HG03103 (cell line): ENCODE measurements at regions not wholly inside any gene's neighbourhood (a gene's known extent, or its start where the extent isn't known, plus 50 kb on each side); places are given as distances from the start of the nearest gene placed in this dataset.

Source experiments
- ATAC-seq: cut with Tn5 transposase; IDR thresholded peaks from one replicate; pipeline ENCODE4 v1.9.1; 2021; ENCODE audit warnings: low read depth; ENCODE audit not compliant: unreplicated experiment

DNA sequence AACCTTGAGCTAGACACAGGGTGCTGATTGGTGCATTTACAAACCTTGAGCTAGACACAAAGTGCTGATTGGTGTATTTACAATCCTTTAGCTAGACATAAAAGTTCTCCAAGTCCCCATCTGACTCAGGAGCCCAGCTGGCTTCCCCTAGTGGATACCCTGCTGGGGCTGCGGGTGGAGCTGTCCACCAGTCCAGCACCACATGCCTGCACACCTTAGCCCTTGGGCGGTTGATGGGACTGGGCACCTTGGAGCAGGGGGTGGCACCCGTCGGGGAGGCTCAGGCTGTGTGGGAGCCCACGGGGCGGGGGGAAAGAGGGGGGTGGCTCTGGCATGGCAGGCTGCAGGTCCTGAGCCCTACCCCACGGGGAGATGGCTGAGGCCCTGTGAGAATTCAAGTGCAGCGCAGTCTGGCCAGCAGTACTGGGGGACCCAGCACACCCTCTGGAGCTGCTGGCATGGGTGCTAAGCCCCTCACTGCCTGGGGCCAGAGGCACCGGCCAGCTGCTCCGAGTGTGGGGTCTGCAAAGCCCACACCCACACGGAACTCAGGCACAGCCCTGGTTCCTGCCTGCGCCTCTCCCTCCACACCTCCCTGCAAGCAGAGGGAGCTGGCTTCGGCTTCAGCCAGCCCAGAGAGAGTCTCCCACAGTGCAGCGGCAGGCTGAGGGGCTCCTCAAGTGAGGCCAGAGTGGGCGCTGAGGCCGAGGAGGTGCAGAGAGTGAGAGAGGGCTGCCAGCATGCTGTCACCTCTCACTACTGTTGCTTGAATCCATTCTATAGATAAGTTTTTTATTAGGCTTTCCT lies 369.8 kb upstream of the SMIM30 start:
- no peak for ATAC-seq

DNA sequence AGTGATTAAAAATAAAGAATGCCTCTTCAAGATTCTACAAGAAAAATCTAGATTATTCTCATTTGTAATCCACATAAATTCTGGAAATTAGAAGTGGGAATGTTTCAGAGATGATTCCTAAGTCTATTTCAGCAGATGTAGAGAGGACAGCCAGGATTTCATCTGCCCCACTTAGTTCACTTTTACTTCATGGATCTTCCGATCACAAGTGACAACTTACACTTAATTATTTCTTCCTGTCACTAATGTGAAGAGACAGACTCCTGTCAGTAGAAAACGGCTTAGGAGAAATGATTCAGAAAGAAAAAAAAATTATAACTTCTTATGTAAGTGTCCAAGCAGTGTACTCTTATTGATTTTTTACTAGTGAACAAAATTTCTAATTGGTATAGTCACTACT lies 368.2 kb upstream of the SMIM30 start:
- ATAC-seq, result no peak

DNA sequence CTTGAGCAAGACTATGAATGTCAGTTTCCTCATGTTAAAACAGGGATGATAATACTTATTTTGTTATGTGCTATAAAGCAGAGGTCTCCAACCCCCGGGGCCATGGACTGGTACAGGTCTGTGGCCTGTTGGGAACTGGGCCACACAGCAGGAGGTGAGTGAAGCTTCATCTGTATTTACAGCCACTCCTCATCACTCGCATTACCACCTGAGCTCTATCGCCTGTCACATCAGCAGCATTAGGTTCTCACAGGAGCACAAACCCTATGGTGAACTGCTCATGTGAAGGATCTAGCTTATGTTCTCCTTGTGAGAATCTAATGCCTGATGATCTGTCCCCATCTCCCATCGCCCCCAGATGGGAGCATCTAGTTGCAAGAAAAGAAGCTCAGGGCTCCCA lies 365.3 kb upstream of the SMIM30 start:
- no peak for ATAC-seq

DNA sequence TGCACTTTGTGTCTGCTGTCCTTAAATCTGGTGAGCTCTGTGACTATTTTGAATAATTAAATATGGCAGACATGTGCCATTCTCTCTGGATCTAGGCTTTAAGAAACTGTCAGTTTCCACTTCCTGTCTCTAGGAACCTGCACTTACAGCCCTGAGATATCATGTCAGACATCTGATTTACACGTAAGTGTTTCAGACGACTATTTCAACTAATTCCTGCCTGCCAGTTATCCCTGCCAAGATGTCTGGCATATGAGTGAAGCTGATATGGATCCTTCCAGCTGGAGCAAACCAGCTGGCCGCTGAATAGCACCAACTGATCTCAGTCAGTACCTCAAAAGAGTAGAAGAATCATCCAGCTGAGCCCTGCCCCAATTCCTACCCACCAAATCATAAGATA lies 362.2 kb upstream of the SMIM30 start:
- no peak for ATAC-seq

DNA sequence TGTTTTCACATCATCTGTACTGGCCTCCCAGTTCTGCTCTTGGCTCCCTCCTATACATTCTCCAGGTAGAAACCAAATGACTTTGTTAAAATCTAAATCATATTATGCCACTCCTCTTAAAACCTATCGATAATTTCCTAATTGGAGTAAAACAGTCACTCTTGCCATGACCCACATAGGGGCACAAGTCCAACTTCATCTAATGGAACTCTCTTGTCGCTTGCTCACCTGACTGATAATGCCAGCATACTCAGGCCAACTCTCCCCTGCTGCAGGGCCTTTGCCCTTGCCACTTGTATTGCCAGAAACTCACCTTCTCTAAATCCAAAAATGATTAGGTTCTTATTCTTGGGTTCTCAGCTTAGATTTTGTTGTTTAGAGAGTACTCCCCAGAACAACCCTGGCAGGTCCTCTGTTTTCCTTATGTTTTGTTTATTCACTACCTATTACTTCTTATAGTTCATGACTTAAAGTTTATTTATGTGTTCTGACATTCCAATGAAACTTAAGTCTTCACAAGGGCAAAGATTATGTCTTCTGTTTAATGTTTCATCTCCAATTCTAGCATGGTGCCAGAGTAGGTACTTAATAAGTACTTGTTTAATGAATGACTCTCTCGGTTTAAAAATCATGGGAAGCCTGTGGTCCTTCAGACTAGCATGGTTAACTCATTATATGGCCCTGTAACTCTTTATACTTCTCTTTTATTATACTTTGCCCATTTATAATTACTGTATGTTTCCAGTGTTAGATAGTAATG lies 345.9 kb upstream of the SMIM30 start:
- no peak for ATAC-seq

DNA sequence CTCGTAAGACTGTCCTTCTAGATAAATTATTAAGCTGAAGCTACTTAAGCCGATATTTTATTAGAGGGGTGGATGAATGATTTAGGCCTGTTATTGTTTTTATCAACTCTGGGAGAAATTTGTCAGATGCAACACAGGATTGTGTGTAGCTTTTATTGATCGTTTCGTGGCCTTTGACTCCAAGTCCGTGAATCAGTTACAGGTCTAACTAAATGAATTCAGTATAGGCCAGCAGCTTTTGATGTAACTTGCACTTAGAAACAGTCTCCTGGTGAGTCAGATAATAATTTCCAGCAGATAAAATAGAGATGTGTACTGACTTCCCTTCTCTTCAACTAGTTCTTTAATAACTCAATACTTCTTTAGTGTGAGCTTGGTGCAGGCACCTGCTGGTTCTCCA lies 341.7 kb upstream of the SMIM30 start:
- no peak for ATAC-seq

DNA sequence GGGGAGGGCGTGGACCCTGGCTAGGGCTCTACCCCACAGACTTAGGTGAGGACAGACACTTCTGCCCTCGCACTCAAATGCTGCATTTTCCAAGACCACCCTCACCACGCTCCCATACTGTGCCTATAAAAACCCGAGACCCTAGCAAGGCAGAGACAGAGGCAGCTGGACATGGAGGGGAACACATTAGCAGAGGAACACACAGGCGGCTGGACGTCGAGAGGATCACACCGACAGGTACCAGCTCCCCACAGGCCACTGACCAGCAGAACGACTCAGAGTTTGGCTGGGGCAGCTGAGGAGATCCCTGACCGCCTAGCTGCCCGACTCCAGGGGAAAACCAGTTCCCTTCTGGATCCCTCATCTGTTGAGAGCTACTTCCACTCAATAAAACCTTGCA lies 338.2 kb upstream of the SMIM30 start:
- ATAC-seq, result no peak

DNA sequence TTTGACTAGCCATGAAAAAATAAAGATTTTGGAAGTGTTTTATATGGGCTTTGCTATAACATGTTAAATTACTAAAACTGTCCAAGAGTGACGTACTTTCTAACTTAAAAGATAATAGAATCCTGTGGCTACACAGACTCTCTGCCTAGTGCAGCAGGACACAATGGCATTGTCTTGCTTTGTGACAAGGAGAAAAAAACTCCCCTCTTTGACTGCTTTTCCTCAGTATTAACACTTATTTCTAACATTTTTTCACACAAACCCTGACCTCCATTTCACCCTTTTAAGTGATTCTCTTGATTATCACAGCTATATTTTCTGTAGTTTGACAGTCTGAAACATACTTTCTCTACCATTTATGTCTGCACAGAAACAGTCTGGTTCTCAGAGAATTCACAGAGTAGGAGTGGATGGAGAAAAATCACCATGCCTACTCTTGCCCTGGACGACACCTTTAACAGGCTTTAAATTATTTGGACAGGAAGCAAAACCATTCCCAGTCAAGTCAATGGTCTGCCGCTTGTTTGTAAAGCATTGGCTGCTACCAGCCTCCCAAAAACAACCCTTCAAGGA lies 336.3 kb upstream of the SMIM30 start:
- no peak for ATAC-seq

DNA sequence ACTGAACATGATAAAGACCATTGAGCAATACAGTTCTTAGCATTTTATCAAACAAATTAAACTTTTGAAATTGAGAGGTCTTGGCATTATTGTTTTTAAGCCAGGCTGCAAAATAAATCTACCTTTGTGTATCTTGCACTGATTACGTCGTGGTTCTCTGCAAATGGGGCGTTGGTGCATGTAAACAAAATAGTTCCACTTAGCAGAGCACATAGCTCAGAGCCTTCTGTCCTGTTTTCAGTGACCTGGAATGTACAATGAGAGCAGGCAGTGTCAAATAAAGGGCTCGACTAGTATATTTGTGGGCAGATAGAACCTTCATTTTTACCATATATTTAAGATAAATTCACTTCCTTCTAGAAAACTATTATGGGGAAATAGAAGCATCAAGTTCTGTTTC lies 333.9 kb upstream of the SMIM30 start:
- no peak for ATAC-seq

DNA sequence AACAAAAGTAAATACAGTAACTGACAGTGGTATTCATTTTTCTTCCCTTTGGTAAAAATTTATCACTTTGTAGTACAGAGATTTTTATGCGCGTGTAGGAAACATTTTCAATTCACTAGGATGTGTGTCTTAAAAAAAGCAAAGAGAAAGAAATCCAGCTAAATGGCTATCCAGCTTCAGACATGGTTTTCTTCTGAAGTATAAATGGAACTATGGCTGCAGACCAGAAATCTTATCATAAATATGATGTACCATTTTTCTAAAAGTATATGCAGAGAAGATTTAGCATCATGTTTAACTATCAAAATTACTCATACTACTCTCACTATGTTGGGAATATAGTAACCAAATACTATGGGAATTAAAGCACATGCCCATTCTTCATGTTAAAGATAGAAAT lies 328.4 kb upstream of the SMIM30 start:
- ATAC-seq, result no peak

DNA sequence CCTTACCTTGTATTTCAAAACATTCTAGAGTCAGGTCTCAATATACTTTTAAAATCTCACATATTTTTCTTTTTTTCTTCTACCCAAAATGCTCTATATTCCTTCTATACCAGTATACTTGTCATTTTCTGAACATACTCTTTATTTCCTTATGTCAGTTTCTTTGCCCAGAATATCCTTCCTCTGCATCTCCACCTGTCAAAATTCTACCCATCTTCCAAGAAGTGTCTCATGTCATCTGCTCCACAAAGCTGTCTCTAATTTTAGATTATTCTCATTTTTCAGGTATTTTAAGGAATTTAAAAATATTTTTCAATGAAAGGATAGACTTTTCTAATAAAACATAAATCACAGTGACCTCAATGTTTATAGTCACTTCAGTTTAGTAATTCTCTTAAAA lies 328.0 kb upstream of the SMIM30 start:
- ATAC-seq, result no peak

DNA sequence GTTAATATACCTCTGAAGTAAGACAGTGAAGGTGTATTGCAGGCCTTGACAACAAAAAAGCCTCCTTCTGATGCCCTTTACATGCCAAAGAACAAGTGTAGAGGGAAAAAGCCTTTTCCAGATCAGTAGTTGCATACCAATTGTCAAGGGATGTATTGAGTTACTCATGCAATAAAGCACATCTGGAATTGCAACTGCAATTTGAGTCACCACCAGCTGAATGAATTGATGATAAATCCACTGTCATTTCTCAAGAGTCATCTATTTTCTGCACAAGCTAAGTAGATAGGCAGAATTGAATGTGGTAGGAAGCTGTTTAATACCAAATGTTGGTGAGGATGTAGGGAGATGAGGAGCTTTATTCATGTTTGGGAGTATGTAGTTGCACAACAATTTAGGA lies 325.9 kb upstream of the SMIM30 start:
- no peak for ATAC-seq

DNA sequence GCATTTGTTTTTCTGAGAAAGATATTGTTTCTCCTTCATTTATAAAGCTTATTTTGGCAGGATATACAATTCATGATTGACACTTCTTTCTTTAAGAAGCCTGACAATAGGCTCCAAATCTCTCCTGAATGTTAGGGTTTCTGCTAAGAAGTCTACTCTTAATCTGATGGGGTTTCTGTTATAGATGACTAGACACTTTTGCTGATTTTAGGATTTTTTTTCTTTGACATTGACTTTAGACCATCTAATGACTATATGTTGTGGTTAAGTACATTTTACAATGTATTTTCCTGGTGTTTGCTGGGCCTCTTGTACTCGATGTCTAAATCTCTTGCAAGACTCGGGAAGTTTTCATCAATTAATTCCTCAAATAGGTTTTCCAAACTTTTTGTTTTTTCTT lies 321.8 kb upstream of the SMIM30 start:
- ATAC-seq, result no peak

DNA sequence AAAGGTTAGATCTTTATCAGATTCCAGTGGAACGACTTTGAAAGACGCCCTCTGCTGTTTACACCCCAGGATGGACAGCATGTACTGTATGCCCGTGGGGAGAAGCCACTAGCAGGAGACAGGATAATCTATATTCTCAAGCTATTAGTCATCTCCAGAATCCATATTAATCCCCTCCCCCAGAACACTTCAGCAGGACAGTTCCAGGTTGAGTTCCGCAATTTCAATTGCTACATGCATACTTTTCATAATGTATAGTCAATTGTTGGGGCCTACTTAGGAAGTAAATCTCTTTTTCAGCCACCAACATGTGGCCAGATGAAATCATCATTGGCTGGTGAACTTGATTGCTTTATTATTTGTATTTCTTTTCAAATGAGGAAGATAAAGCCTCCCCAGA lies 313.1 kb upstream of the SMIM30 start:
- ATAC-seq, result no peak

DNA sequence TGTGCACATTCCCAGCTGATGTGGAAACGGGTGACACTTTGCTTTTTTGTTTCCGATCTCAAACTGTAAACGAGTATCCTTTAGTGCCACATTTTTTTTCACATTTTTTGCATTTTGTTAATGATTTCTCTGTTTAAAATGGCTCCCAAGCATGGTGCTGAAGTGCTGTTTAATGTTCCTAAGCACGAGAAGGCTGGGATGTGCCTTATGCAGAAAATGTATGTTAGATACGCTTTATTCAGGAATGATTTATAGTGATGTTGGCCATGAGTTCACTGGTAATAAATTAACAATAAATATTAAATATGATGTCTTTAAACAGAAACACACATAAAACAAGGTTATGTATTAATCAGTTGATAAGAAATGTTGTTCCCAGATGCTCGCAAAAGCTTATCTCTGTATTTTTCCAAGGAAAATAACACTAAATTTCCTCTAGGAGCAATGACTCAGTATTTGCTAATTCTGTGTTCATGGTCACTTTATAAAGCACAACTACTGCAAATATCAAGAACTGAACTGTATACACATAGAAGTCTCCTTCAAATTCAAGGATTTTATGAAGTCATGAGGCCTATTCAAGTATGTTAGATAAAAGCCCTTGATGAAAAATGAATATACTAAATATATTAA lies 305.9 kb upstream of the SMIM30 start:
- no peak for ATAC-seq

DNA sequence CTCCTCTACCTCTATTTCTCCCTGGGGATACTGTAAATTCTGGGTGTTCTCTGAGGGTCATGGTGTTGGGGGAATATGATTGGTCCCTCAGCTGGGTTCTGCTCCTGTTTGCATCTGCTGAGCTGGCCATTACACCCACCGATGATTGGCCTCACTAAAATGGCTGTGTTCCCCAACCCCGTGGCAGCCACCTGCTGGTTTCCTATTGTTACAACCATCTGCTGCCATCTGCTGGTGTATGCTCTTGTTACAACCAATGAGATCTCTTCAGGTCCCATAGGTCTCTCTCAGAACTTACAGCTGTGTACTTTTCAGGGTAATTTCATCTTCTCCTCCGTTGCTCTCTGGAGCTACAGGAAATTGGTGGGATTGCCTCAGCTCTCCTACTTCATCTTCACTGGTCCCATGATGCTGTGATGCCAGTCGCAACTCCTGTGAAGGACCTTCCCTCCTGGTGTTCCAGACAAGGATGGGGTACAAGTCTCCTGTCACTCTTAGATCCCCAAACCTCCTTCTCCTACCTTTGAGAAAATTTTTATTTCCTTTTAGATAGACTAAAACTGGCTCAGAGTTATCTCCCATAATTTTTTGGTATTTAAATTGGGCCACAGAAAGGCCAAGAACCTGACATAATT lies 303.5 kb upstream of the SMIM30 start:
- peak; percentile 100 for ATAC-seq

DNA sequence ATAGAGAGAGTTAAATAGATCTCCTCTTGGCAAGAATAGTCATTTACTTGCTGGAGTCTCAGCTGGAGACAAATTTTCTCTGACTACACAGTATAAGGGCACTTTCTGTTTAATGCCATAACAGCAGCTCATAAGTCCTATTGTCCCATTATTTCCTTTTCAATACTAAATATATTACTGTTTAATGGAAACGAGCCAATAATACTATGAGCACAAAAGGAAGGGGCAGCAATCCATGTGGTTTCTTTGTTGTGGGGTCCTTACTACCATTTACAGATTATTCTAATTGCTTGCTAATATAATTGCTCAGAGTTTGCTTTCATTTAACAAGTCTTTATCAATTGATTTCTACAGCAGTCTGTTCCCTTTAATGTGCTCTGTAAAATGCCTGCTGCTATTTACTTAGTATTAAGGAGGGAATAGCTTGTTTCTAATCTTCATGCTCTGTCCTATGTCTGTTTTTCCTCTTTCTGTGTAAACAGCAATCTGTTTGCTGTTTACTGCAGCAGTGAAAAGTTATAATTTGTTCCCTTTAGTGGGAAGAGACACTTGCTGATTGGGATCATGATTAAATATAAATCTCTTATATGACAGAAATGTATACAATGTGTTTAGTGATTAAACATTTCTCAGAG lies 296.2 kb upstream of the SMIM30 start:
- ATAC-seq, result no peak

DNA sequence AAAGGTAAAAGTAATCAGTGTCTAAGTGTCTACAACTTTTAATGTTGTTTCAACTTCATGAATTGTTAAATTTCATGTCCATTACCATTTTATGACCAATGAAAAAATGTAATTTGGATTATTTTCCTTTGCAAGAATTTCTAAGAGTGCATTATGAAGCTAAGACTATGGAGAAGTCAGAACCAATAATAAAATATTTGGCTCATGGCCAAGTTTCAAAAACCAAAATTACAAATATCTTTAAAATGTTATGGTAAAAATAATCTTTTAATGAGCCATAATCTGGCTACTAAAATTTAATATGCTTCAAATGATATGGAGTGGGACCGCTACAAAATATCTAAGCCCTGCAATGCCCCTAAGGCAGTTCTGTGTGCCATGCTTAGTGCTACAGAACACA lies 294.1 kb upstream of the SMIM30 start:
- ATAC-seq, result no peak

DNA sequence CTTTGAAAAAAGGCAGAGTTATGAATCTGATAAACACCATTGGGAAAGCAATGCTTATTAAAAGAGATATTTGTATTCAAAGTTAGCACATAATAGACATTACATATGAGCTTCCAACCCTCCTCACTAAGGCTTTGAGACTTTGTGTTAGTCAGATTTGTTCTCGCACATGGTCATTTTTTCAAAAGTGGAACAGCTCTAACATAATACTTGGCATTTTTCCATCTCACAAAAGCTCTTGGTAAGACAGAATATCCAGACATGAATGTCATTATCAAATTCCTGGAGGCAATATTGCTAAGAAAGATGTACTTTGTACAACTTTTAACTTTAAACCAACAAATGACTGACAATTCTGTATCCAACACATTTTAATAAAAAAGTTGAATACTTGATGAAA lies 292.4 kb upstream of the SMIM30 start:
- no peak for ATAC-seq

DNA sequence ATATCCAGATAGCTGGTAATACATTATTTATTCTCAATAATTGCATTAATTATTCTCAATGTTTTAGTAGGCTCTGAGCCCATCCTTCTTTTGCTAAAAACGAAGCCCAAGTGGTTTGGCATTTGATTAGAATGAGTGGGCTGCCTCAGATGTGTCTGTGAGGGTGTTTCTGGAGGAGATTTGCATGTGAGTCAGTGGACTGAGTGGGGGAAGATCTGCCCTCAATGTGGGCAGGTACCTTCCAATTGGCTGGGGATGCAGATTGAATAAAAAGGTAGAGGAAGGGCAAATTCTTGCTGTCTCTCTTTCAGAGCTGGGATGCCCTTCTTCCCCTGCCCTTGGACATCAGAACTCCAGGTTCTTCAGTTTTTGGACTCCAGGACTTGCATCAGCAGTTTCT lies 290.6 kb upstream of the SMIM30 start:
- ATAC-seq, result no peak
